Loucy (cell line): ENCODE measurements at regions not wholly inside any gene's neighbourhood (a gene's known extent, or its start where the extent isn't known, plus 50 kb on each side); places are given as distances from the start of the nearest gene placed in this dataset.

Experiments
- H2AFZ ChIP-seq: fragments of 200-600 bp; sonication (generic); 2 replicates; pipeline ENCODE4 v1.6.0; 2016; ENCODE audit warnings: antibody characterized with exemption, mild to moderate bottlenecking, low read length, moderate library complexity
- H3F3A ChIP-seq: fragments of 200-600 bp; 2 replicates; pipeline ENCODE4 v1.6.0; 2016; ENCODE audit warnings: antibody characterized with exemption, low read depth, mild to moderate bottlenecking
- H3K27me3 ChIP-seq: fragments of 200-600 bp; sonication (generic); 2 replicates; pipeline ENCODE4 v1.6.1; 2014; ENCODE audit warnings: low read length, mild to moderate bottlenecking; ENCODE audit not compliant: insufficient read depth, poor library complexity, severe bottlenecking
- H3K36me3 ChIP-seq: fragments of 200-600 bp; sonication (generic); 2 replicates; pipeline ENCODE4 v1.6.1; 2016; ENCODE audit warnings: low read length; ENCODE audit not compliant: insufficient read depth
- H3K4me1 ChIP-seq: fragments of 200-600 bp; sonication (generic); 2 replicates; pipeline ENCODE4 v1.5.1; 2014; ENCODE audit warnings: low read length, mild to moderate bottlenecking; ENCODE audit not compliant: insufficient read depth, poor library complexity, severe bottlenecking
- H3K4me2 ChIP-seq: fragments of 200-600 bp; sonication (generic); 2 replicates; pipeline ENCODE4 v1.6.0; 2014; ENCODE audit warnings: antibody characterized with exemption, low read length, low read depth, mild to moderate bottlenecking; ENCODE audit not compliant: poor library complexity, severe bottlenecking
- H3K4me3 ChIP-seq: fragments of 200-600 bp; sonication (generic); 2 replicates; pipeline ENCODE4 v1.5.1; 2014; ENCODE audit warnings: low read length, mild to moderate bottlenecking, mixed read lengths; ENCODE audit not compliant: poor library complexity, severe bottlenecking
- H3K79me2 ChIP-seq: fragments of 200-600 bp; sonication (generic); 2 replicates; pipeline ENCODE4 v1.6.1; 2014; ENCODE audit warnings: low read length; ENCODE audit not compliant: insufficient read depth
- H3K9ac ChIP-seq: fragments of 200-600 bp; sonication (generic); 2 replicates; pipeline ENCODE4 v1.6.0; 2014; ENCODE audit warnings: mild to moderate bottlenecking, low read depth, low read length, moderate library complexity; ENCODE audit not compliant: poor library complexity, severe bottlenecking
- H3K9me2 ChIP-seq: fragments of 200-600 bp; sonication (generic); replicated peaks from 2 replicates; pipeline ENCODE4 v1.6.1; 2016; ENCODE audit warnings: low read depth, low read length, mixed read lengths
- H3K9me3 ChIP-seq: fragments of 200-600 bp; sonication (generic); 2 replicates; pipeline ENCODE4 v1.6.1; 2014; ENCODE audit warnings: mild to moderate bottlenecking, antibody characterized with exemption, low read length, low read depth; ENCODE audit not compliant: insufficient read depth
- H4K20me1 ChIP-seq: fragments of 200-600 bp; sonication (generic); 2 replicates; pipeline ENCODE4 v1.6.0; 2014; ENCODE audit warnings: antibody characterized with exemption, low read length, mild to moderate bottlenecking; ENCODE audit not compliant: insufficient read depth, poor library complexity, severe bottlenecking
- EZH2phosphoT487 ChIP-seq: fragments of 200-600 bp; IDR thresholded peaks from 2 replicates; pipeline ENCODE4 v1.6.1; 2018; ENCODE audit warnings: antibody characterized with exemption, mild to moderate bottlenecking, moderate library complexity, borderline replicate concordance
- TF ChIP-seq, protein P1 (sequence below): fragments of 200-600 bp; sonication (generic); conservative IDR thresholded peaks from 2 replicates; pipeline ENCODE4 v1.5.1; 2014; ENCODE audit warnings: mild to moderate bottlenecking, antibody characterized with exemption, low read length

DNA sequence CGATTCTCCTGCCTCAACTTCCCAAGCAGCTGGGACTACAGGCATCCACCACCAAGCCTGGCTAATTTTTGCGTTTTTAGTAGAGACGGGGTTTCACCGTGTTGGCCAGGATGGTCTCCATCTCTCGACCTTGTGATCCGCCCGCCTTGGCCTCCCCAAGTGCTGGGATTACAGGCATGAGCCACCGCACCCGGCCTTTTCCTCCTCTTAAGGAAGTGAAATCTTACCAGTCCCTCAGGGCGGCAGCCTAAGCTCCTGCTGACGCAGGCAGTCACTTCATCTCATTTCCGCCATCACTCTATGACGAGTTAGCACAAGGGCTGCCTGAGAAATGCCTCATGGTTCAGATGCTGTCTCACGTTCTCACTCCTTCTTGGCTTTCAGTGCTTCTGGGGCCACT, 246.0 kb upstream of the SHH start:
- Histone ChIP-seq H2AFZ (no peak overlapping the region), H3K9me2 (no peaks in the 10 kb centered on the region), H3F3A (no peaks in the 10 kb centered on the region), H3K36me3 (no peaks in the 10 kb centered on the region), H3K79me2 (no peaks in the 10 kb centered on the region), H3K4me3 (no peak overlapping the region), H4K20me1 (no peaks in the 10 kb centered on the region), H3K9me3 (peaks cover 15% of the 10 kb centered on the region; the same call in 1 of the 2 replicates), H3K4me1 (no peaks in the 10 kb centered on the region), H3K4me2 (no peak overlapping the region), H3K27me3 (no peaks in the 10 kb centered on the region), H3K9ac (no peak overlapping the region)
- TF ChIP-seq EZH2phosphoT487: no peak
- TF ChIP-seq, protein P1, sequence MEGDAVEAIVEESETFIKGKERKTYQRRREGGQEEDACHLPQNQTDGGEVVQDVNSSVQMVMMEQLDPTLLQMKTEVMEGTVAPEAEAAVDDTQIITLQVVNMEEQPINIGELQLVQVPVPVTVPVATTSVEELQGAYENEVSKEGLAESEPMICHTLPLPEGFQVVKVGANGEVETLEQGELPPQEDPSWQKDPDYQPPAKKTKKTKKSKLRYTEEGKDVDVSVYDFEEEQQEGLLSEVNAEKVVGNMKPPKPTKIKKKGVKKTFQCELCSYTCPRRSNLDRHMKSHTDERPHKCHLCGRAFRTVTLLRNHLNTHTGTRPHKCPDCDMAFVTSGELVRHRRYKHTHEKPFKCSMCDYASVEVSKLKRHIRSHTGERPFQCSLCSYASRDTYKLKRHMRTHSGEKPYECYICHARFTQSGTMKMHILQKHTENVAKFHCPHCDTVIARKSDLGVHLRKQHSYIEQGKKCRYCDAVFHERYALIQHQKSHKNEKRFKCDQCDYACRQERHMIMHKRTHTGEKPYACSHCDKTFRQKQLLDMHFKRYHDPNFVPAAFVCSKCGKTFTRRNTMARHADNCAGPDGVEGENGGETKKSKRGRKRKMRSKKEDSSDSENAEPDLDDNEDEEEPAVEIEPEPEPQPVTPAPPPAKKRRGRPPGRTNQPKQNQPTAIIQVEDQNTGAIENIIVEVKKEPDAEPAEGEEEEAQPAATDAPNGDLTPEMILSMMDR: no peak

DNA sequence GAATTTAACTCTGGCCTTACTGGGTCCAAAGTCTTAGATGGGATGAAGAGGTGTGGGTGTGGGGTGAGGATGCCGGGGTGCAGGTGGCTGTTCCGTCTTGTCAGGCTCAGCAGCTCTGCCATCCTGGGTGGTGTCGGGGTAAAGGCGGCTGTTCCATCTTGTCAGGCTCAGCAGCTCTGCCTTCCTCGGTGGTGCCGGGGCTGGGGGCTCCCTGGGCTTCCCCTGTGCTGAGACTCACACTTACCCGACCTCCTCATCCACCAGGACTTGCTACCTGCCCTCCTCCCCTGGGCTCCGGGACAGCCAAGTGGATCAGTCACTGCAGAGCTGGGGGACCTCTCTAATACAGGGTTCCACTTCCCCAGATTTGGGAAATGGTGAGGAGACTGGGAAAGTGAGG, 244.3 kb upstream of the SHH start:
- no peak for TF ChIP-seq EZH2phosphoT487
- TF ChIP-seq, protein P1: no peak
- Histone ChIP-seq H3K36me3 (no peaks in the 10 kb centered on the region), H2AFZ (no peak overlapping the region), H3K79me2 (no peaks in the 10 kb centered on the region), H3K9me3 (peaks cover 9% of the 10 kb centered on the region; the same call in 1 of the 2 replicates), H3F3A (no peaks in the 10 kb centered on the region), H3K27me3 (no peaks in the 10 kb centered on the region), H3K4me3 (no peak overlapping the region), H3K4me2 (no peak overlapping the region), H3K9me2 (no peaks in the 10 kb centered on the region), H4K20me1 (no peaks in the 10 kb centered on the region), H3K9ac (no peak overlapping the region), H3K4me1 (no peaks in the 10 kb centered on the region)

DNA sequence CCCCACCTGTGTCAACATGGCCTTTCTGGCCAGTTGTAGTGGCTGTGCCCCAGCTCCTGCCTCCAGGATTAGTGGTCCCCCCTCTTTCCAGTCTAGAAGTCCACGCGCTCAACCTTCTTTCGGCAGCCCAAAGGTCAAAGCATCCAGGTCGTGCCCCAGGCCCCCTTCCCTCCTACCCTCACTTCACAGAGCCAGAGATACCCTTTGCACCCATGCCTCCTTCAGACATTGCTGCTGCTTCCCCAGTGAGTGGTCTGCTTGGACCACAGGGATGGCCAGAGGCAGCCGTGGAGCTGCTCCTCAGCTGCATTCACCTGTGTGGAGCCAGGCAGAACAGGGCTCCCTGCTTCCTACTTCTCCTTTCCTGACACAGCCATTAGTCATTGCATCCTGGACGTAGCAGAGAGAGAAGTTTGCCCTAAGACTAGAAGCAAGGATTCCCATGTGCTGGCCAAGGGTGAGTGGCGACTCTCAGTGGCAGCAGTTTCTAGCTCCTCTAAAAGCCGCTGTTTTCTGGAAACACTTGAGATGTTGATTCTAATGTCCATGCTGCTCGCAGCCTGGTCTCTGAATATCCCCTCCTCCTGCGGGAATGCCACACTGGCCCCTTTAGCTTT, 243.1 kb upstream of the SHH start:
- Histone ChIP-seq H3K9me3 (peaks cover 4% of the 10 kb centered on the region; the same call in 1 of the 2 replicates), H3K4me3 (no peak overlapping the region), H3K4me2 (no peak overlapping the region), H3K79me2 (no peaks in the 10 kb centered on the region), H3K27me3 (no peaks in the 10 kb centered on the region), H4K20me1 (no peaks in the 10 kb centered on the region), H3K9me2 (no peaks in the 10 kb centered on the region), H3F3A (no peaks in the 10 kb centered on the region), H2AFZ (no peak overlapping the region), H3K4me1 (no peaks in the 10 kb centered on the region), H3K9ac (no peak overlapping the region), H3K36me3 (no peaks in the 10 kb centered on the region)
- TF ChIP-seq, protein P1: no peak
- TF ChIP-seq EZH2phosphoT487: no peak
